Neural cell (in vitro differentiated cells): ENCODE measurements at regions not wholly inside any gene's neighbourhood (a gene's known extent, or its start where the extent isn't known, plus 50 kb on each side); places are given as distances from the start of the nearest gene placed in this dataset.
"Not testable (repeated sequence)": the region's sequence is repeated elsewhere in the genome, so short reads cannot be mapped to it uniquely, and the experiment has no call there.

Experiments
- CTCF ChIP-seq: fragments of 450-650 bp; IDR thresholded peaks from 2 replicates; pipeline ENCODE4 v1.5.1; 2014; ENCODE audit warnings: antibody characterized with exemption, mild to moderate bottlenecking, moderate library complexity; ENCODE audit not compliant: poor library complexity, severe bottlenecking
- EZH2 ChIP-seq: fragments of 200-600, 300-800 bp; shearing (Covaris generic), sonication (generic); IDR thresholded peaks from 2 replicates; pipeline ENCODE4 v1.6.1; 2014; ENCODE audit warnings: antibody characterized with exemption, low read length, borderline replicate concordance, mild to moderate bottlenecking; ENCODE audit not compliant: insufficient read depth, poor library complexity, severe bottlenecking

GRCh38 chr21:27872411-27872810 lies 905.5 kb upstream of the ADAMTS5 start:
- TF ChIP-seq CTCF, EZH2: not testable (repeated sequence)
